ENCODE measurements at regions not wholly inside any gene's neighbourhood (a gene's known extent, or its start where the extent isn't known, plus 50 kb on each side); places are given as distances from the start of the nearest gene placed in this dataset.

DNA sequence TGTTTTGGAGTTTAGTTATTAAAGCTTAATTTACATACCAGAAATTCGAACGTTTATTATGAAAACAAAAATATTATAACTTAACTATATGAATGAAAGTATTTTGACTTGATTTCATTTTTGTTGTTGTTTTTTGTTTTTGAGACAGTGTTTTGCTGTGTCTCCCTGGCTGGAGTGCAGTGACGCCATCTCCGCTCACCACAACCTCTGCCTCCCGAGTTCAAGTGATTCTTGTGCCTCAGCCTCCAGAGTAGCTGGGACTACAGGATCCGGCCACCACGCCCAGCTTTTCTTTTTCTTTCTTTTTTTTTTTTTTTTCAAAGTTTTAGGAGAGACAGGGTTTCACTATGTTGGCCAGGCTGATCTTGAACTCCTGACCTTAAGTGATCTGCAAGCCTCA lies 392.6 kb downstream of the PCDH17 start:
- Histone ChIP-seq H3K4me3 (no peak overlapping the region), H3K27ac (no peak overlapping the region)
- DNase-seq (ENCODE audit: low spot score), result no peak
- TF ChIP-seq, protein P1, sequence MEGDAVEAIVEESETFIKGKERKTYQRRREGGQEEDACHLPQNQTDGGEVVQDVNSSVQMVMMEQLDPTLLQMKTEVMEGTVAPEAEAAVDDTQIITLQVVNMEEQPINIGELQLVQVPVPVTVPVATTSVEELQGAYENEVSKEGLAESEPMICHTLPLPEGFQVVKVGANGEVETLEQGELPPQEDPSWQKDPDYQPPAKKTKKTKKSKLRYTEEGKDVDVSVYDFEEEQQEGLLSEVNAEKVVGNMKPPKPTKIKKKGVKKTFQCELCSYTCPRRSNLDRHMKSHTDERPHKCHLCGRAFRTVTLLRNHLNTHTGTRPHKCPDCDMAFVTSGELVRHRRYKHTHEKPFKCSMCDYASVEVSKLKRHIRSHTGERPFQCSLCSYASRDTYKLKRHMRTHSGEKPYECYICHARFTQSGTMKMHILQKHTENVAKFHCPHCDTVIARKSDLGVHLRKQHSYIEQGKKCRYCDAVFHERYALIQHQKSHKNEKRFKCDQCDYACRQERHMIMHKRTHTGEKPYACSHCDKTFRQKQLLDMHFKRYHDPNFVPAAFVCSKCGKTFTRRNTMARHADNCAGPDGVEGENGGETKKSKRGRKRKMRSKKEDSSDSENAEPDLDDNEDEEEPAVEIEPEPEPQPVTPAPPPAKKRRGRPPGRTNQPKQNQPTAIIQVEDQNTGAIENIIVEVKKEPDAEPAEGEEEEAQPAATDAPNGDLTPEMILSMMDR (IDR thresholded peaks at IDR 0.05), result no peak

DNA sequence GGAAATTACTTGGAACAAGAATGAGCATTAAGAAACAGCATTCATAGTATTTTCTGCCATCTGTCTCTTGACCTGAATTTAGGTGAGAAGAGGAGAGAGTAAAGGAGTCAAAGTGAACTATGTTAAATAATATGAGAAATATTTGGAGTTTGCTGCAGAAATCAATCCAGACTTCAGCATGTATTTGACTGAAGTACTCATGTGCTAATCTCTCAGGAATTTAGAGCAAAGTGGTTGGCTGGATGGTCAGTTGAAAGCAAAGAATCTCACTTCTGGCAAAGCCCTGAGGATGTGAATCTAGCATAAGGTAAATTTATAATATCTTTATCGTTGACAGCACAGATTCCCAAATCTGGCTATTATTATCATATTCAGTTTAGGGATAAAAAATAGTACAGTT lies 394.3 kb downstream of the PCDH17 start:
- TF ChIP-seq, protein P1 (IDR thresholded peaks at IDR 0.05), result no peak
- Histone ChIP-seq H3K4me3 (no peak overlapping the region), H3K27ac (no peak overlapping the region)
- DNase-seq (ENCODE audit: low spot score), result no peak

DNA sequence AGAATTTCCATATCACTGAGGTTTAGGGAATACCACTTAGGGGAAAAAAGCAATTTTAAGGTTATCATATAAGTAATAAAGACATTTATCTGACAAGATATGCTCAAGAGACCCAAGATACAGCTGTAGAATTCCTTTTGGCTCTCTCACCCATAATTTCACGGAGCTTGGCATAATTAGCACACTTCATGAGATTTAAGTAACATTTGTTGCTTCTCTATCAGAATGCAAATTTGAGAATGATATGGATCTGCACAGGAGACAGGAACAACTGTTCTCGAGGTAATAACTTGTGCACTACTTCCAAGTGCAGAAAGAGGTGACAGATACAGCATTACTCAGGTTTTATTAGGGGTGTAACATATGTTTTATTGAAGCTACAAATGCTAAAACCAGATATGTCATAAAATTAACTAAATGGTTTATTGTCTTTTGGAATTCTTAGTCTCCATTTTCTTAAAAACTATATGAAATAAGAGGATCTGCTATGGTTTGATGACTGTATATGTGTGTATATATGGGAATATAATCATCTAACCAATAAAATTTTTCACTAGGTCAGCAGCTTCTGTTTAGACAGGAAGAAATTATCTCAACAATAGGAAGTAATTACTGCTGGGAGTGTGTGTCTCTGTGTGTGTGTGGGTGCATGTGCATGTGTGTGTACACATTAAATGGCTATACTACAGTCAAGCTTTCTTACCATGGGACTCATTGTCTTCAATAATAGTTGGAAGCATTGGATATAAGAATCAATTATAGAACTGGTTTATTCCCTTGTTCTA lies 401.3 kb downstream of the PCDH17 start:
- no peak for DNase-seq (ENCODE audit: low spot score)
- no peak overlapping the region for H3K27ac ChIP-seq
- H3K4me3 ChIP-seq, result no peak overlapping the region
- TF ChIP-seq, protein P1 (IDR thresholded peaks at IDR 0.05), result no peak

DNA sequence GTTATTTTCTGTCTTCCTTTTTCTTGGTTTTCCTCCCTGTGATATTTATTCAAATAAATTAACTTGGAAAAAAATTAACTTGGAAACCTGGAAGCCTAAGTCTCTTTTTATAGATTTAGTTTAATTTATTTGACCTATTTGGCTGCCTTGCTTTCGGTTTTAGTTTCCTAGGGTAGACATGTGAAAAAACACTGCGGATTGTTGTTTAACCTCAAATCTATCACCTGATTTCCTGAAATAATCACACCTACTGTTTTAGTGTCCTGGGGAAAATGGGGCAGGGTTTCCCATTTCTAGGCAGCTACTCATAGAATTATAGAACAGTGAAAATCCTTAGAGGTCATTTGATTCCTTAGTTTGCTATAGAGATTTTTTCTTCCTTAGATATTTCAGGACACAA lies 412.4 kb downstream of the PCDH17 start:
- TF ChIP-seq, protein P1 (IDR thresholded peaks at IDR 0.05), result no peak
- no peak for DNase-seq (ENCODE audit: low spot score)
- Histone ChIP-seq H3K27ac (no peak overlapping the region), H3K4me3 (no peak overlapping the region)

DNA sequence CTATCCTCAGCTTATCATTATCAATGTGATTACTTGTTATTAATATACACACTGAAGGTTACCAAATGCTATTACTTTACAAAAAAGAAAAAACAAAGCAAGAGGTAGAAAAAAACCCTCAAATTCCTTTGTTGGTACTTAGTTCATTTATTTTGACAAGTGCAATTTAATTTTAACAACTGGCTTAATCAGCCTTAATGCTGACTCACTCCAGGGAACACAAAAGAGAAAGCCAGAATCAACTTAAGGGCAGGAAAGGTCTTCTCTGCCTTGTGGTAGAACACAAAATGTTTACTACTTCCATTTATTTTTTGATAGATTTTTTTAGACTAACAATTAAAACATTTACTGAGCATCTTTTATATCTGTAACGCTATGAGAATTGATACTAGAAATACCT lies 417.1 kb downstream of the PCDH17 start:
- DNase-seq (ENCODE audit: low spot score), result no peak
- Histone ChIP-seq H3K27ac (no peak overlapping the region), H3K4me3 (no peak overlapping the region)
- TF ChIP-seq, protein P1 (IDR thresholded peaks at IDR 0.05), result no peak

DNA sequence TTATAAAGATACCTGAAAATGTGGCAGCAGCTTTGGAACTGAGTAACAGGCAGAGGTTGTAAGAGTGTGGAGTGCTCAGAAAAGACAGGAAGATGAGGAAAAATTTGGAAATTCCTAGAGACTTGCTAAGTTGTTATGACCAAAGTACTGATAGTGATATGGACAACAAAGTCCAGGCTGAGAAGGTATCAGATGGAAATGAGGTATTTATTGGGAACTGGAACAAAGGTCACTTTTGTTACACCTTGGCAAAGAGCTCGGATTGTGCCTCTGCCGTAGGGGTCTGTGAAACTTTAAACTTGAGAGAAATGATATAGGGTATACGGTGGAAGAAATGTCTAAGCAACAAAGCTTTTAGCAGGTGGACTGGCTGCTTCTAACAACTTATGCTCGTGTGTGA lies 419.9 kb downstream of the PCDH17 start:
- DNase-seq (ENCODE audit: low spot score), result no peak

More for the DNA sequence above, 419.9 kb downstream of the PCDH17 start:
- TF ChIP-seq, protein P1 (IDR thresholded peaks at IDR 0.05), result no peak
- Histone ChIP-seq H3K27ac (no peak overlapping the region), H3K4me3 (no peak overlapping the region)
